A673 (cell line): ENCODE measurements at regions not wholly inside any gene's neighbourhood (a gene's known extent, or its start where the extent isn't known, plus 50 kb on each side); places are given as distances from the start of the nearest gene placed in this dataset.

Source experiments
- BruUV-seq: library from RNA; stranded (reverse); fragments of 400-500 nt; replicated peaks from 2 replicates; lab custom pipeline; 2021; lab: Mats Ljungman, UMichigan
- CTCF ChIA-PET: fragments of 300-600 bp; sonication (Branson Sonifier 250); formaldehyde crosslinking; loops from one replicate; lab custom pipeline; 2022; ENCODE audit warnings: antibody characterized with exemption; lab: Charles Lee
- POLR2A ChIA-PET: fragments of 300-600 bp; sonication (Branson Sonifier 250); formaldehyde crosslinking; loops from one replicate; lab custom pipeline; 2022; ENCODE audit warnings: antibody characterized with exemption; ENCODE audit not compliant: low non-redundant PET; lab: Charles Lee
- DNase-seq: peaks from one replicate; pipeline ENCODE4 v3.0.0-alpha.2; 2015; ENCODE audit warnings: low spot score
- H3K27ac ChIP-seq: fragments of 200-600 bp; sonication (generic); 2 replicates; pipeline ENCODE4 v1.5.1; 2016; ENCODE audit warnings: mixed run types, low read depth, mild to moderate bottlenecking, mixed read lengths, antibody characterized with exemption, low read length; ENCODE audit not compliant: poor library complexity, severe bottlenecking
- H3K27me3 ChIP-seq: fragments of 200-600 bp; sonication (generic); replicated peaks from 2 replicates; pipeline ENCODE4 v1.6.1; 2017; ENCODE audit warnings: mixed run types, low read depth, mild to moderate bottlenecking, mixed read lengths, antibody characterized with exemption, low read length; ENCODE audit not compliant: insufficient read depth, poor library complexity
- H3K36me3 ChIP-seq: fragments of 200-600 bp; sonication (generic); 2 replicates; pipeline ENCODE4 v1.6.1; 2016; ENCODE audit warnings: mixed run types, mild to moderate bottlenecking, mixed read lengths, antibody characterized with exemption, low read length; ENCODE audit not compliant: insufficient read depth, poor library complexity, severe bottlenecking
- H3K4me1 ChIP-seq: fragments of 200-600 bp; sonication (generic); 2 replicates; pipeline ENCODE4 v1.6.1; 2017; ENCODE audit warnings: mixed run types, mild to moderate bottlenecking, mixed read lengths, antibody characterized with exemption, low read length; ENCODE audit not compliant: insufficient read depth, poor library complexity, severe bottlenecking
- H3K4me3 ChIP-seq: fragments of 200-600 bp; sonication (generic); 2 replicates; pipeline ENCODE4 v1.5.1; 2016; ENCODE audit warnings: low read depth, mixed run types, mild to moderate bottlenecking, mixed read lengths, low read length; ENCODE audit not compliant: poor library complexity, severe bottlenecking
- H3K9me3 ChIP-seq: fragments of 200-600 bp; sonication (generic); 2 replicates; pipeline ENCODE4 v1.6.1; 2016; ENCODE audit warnings: mixed run types, low read depth, mild to moderate bottlenecking, mixed read lengths, antibody characterized with exemption, low read length; ENCODE audit not compliant: poor library complexity, severe bottlenecking
- CTCF ChIP-seq: fragments of 300-800, 200-600 bp; sonication (generic); conservative IDR thresholded peaks from 2 replicates; pipeline ENCODE4 v1.5.1; 2017; ENCODE audit warnings: low read depth, mild to moderate bottlenecking, antibody characterized with exemption, low read length, moderate library complexity, mixed read lengths
- EZH2 ChIP-seq: fragments of 200-600 bp; sonication (generic); IDR thresholded peaks from 2 replicates; pipeline ENCODE4 v1.6.1; 2017; ENCODE audit warnings: borderline replicate concordance, low read depth, mild to moderate bottlenecking, mixed read lengths, antibody characterized with exemption, low read length; ENCODE audit not compliant: poor library complexity, severe bottlenecking
- intact Hi-C: fragments of 100-400 bp; cut with micrococcal nuclease; formaldehyde crosslinking; loops from one replicate; pipeline ENCODE4 v1.10.0; 2022; ENCODE audit not compliant: unreplicated experiment

GRCh38 chr2:67338601-67339233 lies 58.4 kb upstream of the ETAA1 start:
- Histone ChIP-seq H3K4me1 (no peaks in the 10 kb centered on the region), H3K27ac (no peak overlapping the region), H3K4me3 (no peak overlapping the region), H3K9me3 (no peaks in the 10 kb centered on the region), H3K36me3 (no peaks in the 10 kb centered on the region), H3K27me3 (no peaks in the 10 kb centered on the region)
- no peak for DNase-seq
- ChIA-PET POLR2A (no interaction called here), CTCF (no interaction called here)
- intact Hi-C loops = no loop called here
- TF ChIP-seq CTCF (no peak), EZH2 (no peak)
- BruUV-seq = no TSS peak

DNA sequence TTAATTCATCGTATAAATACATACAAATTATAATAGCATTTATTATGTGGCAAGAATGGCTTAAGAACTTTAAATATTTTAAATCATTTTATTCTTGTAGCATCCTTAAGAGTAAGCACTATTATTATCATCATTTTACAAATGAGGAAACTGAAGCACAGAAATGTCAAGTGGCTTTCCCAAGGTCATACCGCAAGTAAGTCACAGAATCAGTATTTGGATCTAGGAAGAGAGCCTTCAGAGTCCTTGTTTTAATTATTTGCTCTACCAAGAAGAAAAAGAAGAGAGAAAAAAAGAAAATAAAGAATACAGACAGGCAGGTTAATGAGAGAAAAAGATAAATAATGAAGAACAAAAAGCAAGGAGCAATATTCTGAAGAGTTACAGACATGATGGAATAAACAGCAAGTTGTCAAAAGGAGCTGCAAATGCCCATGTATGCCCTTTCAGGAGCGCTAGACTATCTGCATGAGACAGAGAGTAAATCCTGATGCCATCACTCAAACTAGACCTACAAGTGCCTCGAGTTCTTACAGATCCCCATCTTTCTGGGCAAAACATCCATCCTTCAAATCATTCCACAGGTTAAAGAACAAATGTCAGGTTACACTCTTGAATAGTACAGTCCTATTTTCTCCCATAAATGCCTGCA lies 57.8 kb upstream of the ETAA1 start:
- no peaks in the 10 kb centered on the region for H3K27me3 ChIP-seq
- ChIA-PET CTCF (no interaction called here), POLR2A (no interaction called here)
- TF ChIP-seq EZH2 (no peak), CTCF (no peak)
- no peaks in the 10 kb centered on the region for H3K4me1 ChIP-seq
- no peaks in the 10 kb centered on the region for H3K9me3 ChIP-seq
- DNase-seq = no peak
- intact Hi-C loops = no loop called here
- no peak overlapping the region for H3K4me3 ChIP-seq
- no peaks in the 10 kb centered on the region for H3K36me3 ChIP-seq
- H3K27ac ChIP-seq = no peak overlapping the region
- no TSS peak for BruUV-seq

GRCh38 chr2:67340133-67341011 lies 56.8 kb upstream of the ETAA1 start:
- H3K27ac ChIP-seq = no peak overlapping the region
- no peaks in the 10 kb centered on the region for H3K9me3 ChIP-seq
- no peaks in the 10 kb centered on the region for H3K36me3 ChIP-seq
- BruUV-seq = no TSS peak
- ChIA-PET CTCF (no interaction called here), POLR2A (no interaction called here)
- intact Hi-C loops = no loop called here
- DNase-seq = no peak
- H3K27me3 ChIP-seq = no peaks in the 10 kb centered on the region
- H3K4me1 ChIP-seq = no peaks in the 10 kb centered on the region
- no peak overlapping the region for H3K4me3 ChIP-seq
- no peak for TF ChIP-seq EZH2
- TF ChIP-seq CTCF = no peak
